ENCODE measurements at regions not wholly inside any gene's neighbourhood (a gene's known extent, or its start where the extent isn't known, plus 50 kb on each side); places are given as distances from the start of the nearest gene placed in this dataset.

- no peak for DNase-seq
- ATAC-seq: no peak
- intact Hi-C loops (cut with DNase I): no loop called here
Measured at GRCh38 chr2:11016735-11017388, 105.1 kb downstream of the KCNF1 start.

GRCh38 chr2:11017921-11018320 lies 106.2 kb downstream of the KCNF1 start:
- ATAC-seq: no peak
- no peaks in the 10 kb centered on the region for H3K36me3 ChIP-seq
- H3K27ac ChIP-seq: no peak overlapping the region
- H3K4me3 ChIP-seq: no peak overlapping the region
- H3K9me3 ChIP-seq: no peaks in the 10 kb centered on the region
- no peaks in the 10 kb centered on the region for H3K4me1 ChIP-seq
- TF ChIP-seq CTCF (IDR thresholded peaks at IDR 0.05): no peak
- intact Hi-C loops (cut with DNase I): no loop called here
- H3K27me3 ChIP-seq: no peaks in the 10 kb centered on the region
- no peak for DNase-seq

More at GRCh38 chr2:11016735-11017388, 105.1 kb downstream of the KCNF1 start:
- Histone ChIP-seq H3K27me3 (no peaks in the 10 kb centered on the region), H3K27ac (no peak overlapping the region), H3K9me3 (no peaks in the 10 kb centered on the region), H3K4me1 (no peaks in the 10 kb centered on the region), H3K36me3 (no peaks in the 10 kb centered on the region), H3K4me3 (no peak overlapping the region)
- no peak for TF ChIP-seq CTCF (IDR thresholded peaks at IDR 0.05)

- TF ChIP-seq CTCF (IDR thresholded peaks at IDR 0.05): no peak
- ATAC-seq: no peak
- H3K27me3 ChIP-seq: no peaks in the 10 kb centered on the region
- H3K36me3 ChIP-seq: no peaks in the 10 kb centered on the region
- no peak overlapping the region for H3K27ac ChIP-seq
- H3K4me3 ChIP-seq: no peak overlapping the region
- intact Hi-C loops (cut with DNase I): no loop called here
- H3K9me3 ChIP-seq: no peaks in the 10 kb centered on the region
- no peak for DNase-seq
- no peaks in the 10 kb centered on the region for H3K4me1 ChIP-seq
Measured at GRCh38 chr2:11018651-11019185, 107.0 kb downstream of the KCNF1 start.

GRCh38 chr2:11019614-11020013 lies 107.9 kb downstream of the KCNF1 start:
- H3K4me3 ChIP-seq: no peak overlapping the region
- H3K36me3 ChIP-seq: no peaks in the 10 kb centered on the region
- H3K27ac ChIP-seq: no peak overlapping the region
- H3K27me3 ChIP-seq: no peaks in the 10 kb centered on the region
- no peaks in the 10 kb centered on the region for H3K9me3 ChIP-seq
- no peak for TF ChIP-seq CTCF (IDR thresholded peaks at IDR 0.05)
- intact Hi-C loops (cut with DNase I): no loop called here
- no peak for ATAC-seq
- no peaks in the 10 kb centered on the region for H3K4me1 ChIP-seq
- no peak for DNase-seq

GRCh38 chr2:11022064-11022463 lies 110.3 kb downstream of the KCNF1 start:
- Histone ChIP-seq H3K9me3 (no peaks in the 10 kb centered on the region), H3K4me3 (no peak overlapping the region), H3K27ac (no peak overlapping the region), H3K27me3 (no peaks in the 10 kb centered on the region), H3K4me1 (no peaks in the 10 kb centered on the region), H3K36me3 (no peaks in the 10 kb centered on the region)
- TF ChIP-seq CTCF (IDR thresholded peaks at IDR 0.05): no peak
- ATAC-seq (no peak), DNase-seq (no peak)
- intact Hi-C loops (cut with DNase I): no loop called here

All from upper lobe of right lung (tissue), 1 donor.